ENCODE measurements at regions not wholly inside any gene's neighbourhood (a gene's known extent, or its start where the extent isn't known, plus 50 kb on each side); places are given as distances from the start of the nearest gene placed in this dataset.

GRCh38 chr12:5138845-5139244, 95.2 kb downstream of the KCNA5 start:
- intact Hi-C loops (cut with DNase I): no loop called here

DNA sequence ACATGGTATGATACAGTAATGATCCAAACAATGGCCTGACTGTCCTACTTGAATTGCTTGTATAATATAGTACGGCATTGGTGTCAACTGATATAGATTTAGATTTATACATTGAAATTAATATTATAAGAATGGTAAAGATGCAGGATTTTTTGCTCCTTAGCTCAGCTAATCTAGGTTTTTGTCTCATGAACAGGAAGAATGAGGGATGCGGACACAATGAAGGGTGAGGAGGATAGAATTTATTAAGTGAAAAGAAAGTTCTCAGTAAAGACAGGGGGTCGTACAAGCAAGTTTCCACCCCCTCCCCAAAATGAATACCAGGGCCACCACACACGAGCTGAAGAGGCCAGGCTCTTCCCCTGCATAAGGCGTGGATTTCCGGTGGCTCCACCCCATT, 96.1 kb downstream of the KCNA5 start:
- no peaks in the 10 kb centered on the region for H3K36me3 ChIP-seq (replicated peaks in 1 of 2; ENCODE audit: insufficient read depth in 1 of 2, low read depth in 2 of 2)
- no peak for TF ChIP-seq POLR2A (IDR thresholded peaks at IDR 0.05)
- TF ChIP-seq, protein P1, sequence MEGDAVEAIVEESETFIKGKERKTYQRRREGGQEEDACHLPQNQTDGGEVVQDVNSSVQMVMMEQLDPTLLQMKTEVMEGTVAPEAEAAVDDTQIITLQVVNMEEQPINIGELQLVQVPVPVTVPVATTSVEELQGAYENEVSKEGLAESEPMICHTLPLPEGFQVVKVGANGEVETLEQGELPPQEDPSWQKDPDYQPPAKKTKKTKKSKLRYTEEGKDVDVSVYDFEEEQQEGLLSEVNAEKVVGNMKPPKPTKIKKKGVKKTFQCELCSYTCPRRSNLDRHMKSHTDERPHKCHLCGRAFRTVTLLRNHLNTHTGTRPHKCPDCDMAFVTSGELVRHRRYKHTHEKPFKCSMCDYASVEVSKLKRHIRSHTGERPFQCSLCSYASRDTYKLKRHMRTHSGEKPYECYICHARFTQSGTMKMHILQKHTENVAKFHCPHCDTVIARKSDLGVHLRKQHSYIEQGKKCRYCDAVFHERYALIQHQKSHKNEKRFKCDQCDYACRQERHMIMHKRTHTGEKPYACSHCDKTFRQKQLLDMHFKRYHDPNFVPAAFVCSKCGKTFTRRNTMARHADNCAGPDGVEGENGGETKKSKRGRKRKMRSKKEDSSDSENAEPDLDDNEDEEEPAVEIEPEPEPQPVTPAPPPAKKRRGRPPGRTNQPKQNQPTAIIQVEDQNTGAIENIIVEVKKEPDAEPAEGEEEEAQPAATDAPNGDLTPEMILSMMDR (IDR thresholded peaks at IDR 0.05): no peak
- no peaks in the 10 kb centered on the region for H3K4me1 ChIP-seq
- 76 to 81% methylated on average over 6 of the region's 6 CpGs for WGBS, 2 donors
- no peak for ATAC-seq
- DNase-seq: no peak
- no peaks in the 10 kb centered on the region for H3K9me3 ChIP-seq
- intact Hi-C loops (cut with DNase I): no loop called here
- no peaks in the 10 kb centered on the region for H3K27me3 ChIP-seq
- no peak overlapping the region for H3K27ac ChIP-seq
- no peak overlapping the region for H3K4me3 ChIP-seq

More at GRCh38 chr12:5138845-5139244, 95.2 kb downstream of the KCNA5 start:
- no peak for DNase-seq
- TF ChIP-seq POLR2A (IDR thresholded peaks at IDR 0.05): no peak
- TF ChIP-seq, protein P1 (IDR thresholded peaks at IDR 0.05): no peak
- H3K9me3 ChIP-seq: no peaks in the 10 kb centered on the region
- no peak overlapping the region for H3K27ac ChIP-seq
- no peaks in the 10 kb centered on the region for H3K36me3 ChIP-seq (replicated peaks in 1 of 2; ENCODE audit: insufficient read depth in 1 of 2, low read depth in 2 of 2)
- no peaks in the 10 kb centered on the region for H3K4me1 ChIP-seq
- H3K4me3 ChIP-seq: no peak overlapping the region
- ATAC-seq: no peak
- H3K27me3 ChIP-seq: no peaks in the 10 kb centered on the region

GRCh38 chr12:5140190-5140589, 96.5 kb downstream of the KCNA5 start:
- Histone ChIP-seq H3K36me3 (replicated peaks in 1 of 2; ENCODE audit: insufficient read depth in 1 of 2, low read depth in 2 of 2) (no peaks in the 10 kb centered on the region), H3K4me3 (no peak overlapping the region), H3K4me1 (no peaks in the 10 kb centered on the region), H3K27ac (no peak overlapping the region), H3K27me3 (no peaks in the 10 kb centered on the region), H3K9me3 (no peaks in the 10 kb centered on the region)
- TF ChIP-seq, protein P1 (IDR thresholded peaks at IDR 0.05): no peak
- TF ChIP-seq POLR2A (IDR thresholded peaks at IDR 0.05): no peak
- intact Hi-C loops (cut with DNase I): no loop called here
- no peak for ATAC-seq
- 75 to 78% methylated on average over 3 of the region's 3 CpGs for WGBS, 2 donors
- no peak for DNase-seq

DNA sequence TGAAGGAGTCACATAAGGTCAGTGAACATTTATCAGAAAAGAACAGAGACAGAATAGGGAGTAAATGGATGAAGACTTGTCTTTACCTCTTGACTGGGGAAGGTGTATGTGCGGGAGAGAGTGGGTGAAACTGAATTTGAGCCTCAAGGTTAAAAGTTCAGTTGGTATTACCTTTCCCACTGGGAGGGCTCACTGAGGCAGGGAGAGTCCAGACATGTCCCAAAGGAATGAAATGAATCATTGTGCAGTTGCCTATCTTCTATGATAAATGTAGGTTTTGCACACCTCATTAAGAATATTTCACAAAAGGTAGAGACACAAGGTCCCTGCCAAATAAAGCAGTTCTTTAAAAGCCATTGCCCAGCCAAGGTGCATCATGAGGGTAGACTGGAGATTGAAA, 105.2 kb downstream of the KCNA5 start:
- no peak for ATAC-seq
- no peaks in the 10 kb centered on the region for H3K36me3 ChIP-seq (replicated peaks in 1 of 2; ENCODE audit: insufficient read depth in 1 of 2, low read depth in 2 of 2)
- no peaks in the 10 kb centered on the region for H3K27me3 ChIP-seq
- H3K4me1 ChIP-seq: no peaks in the 10 kb centered on the region
- TF ChIP-seq, protein P1 (IDR thresholded peaks at IDR 0.05): no peak
- TF ChIP-seq POLR2A (IDR thresholded peaks at IDR 0.05): no peak
- WGBS, 2 donors: 57 to 63% methylated on average over 1 of the region's 1 CpG
- H3K4me3 ChIP-seq: no peak overlapping the region
- H3K27ac ChIP-seq: no peak overlapping the region
- intact Hi-C loops (cut with DNase I): no loop called here
- no peaks in the 10 kb centered on the region for H3K9me3 ChIP-seq
- DNase-seq: no peak

DNA sequence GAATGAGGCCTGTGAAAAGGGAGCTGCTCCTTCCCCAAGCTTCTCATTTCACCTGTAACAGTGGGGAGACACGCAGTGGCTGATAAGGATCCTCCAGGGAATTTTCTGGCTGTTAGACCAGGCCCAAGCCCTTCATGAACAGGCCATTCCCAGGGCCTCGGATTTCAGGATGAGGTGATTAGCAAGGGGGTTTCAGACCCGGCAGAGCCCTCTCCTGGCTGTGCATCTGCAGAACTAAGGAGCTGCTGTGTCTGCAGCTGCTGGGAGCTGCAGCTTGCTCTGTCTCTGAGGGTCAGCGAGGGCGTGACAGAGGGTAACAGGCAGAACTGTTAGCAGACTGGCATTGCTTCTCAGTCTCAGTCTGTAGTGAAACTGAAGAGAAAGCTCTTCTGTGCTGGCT, 110.4 kb downstream of the KCNA5 start:
- Histone ChIP-seq H3K4me3 (no peak overlapping the region), H3K9me3 (no peaks in the 10 kb centered on the region), H3K4me1 (no peaks in the 10 kb centered on the region), H3K27ac (no peak overlapping the region), H3K36me3 (replicated peaks in 1 of 2; ENCODE audit: insufficient read depth in 1 of 2, low read depth in 2 of 2) (no peaks in the 10 kb centered on the region), H3K27me3 (no peaks in the 10 kb centered on the region)
- TF ChIP-seq, protein P1 (IDR thresholded peaks at IDR 0.05): no peak
- no peak for TF ChIP-seq POLR2A (IDR thresholded peaks at IDR 0.05)
- ATAC-seq (no peak), DNase-seq (no peak)
- WGBS, 2 donors: 44 to 64% methylated on average over 4 to 5 of the region's 5 CpGs
- intact Hi-C loops (cut with DNase I): no loop called here
